SK-N-SH (cell line): ENCODE measurements at regions not wholly inside any gene's neighbourhood (a gene's known extent, or its start where the extent isn't known, plus 50 kb on each side); places are given as distances from the start of the nearest gene placed in this dataset.

ENCODE experiments used
- CTCF ChIA-PET: fragments of 300-600, 350-600 bp; formaldehyde crosslinking; extraction: SDS; loops from one replicate; lab custom pipeline; 2021; lab: Yijun Ruan, JAX
- POLR2A ChIA-PET: fragments of 350-600 bp; sonication (Branson Sonifier 250); formaldehyde crosslinking; extraction: SDS; loops from one replicate; lab custom pipeline; 2020; ENCODE audit warnings: antibody characterized with exemption, inconsistent platforms; lab: Yijun Ruan, JAX
- DNase-seq: peaks from one replicate; pipeline ENCODE4 v3.0.0; 2012
- H2AFZ ChIP-seq: fragments of 200-600 bp; sonication (generic); 2 replicates; pipeline ENCODE4 v1.8.1; 2016; ENCODE audit warnings: antibody characterized with exemption, mild to moderate bottlenecking, low read depth
- H3F3A ChIP-seq: fragments of 200-600 bp; sonication (generic); replicated peaks from 2 replicates; pipeline ENCODE3; 2016; ENCODE audit warnings: antibody characterized with exemption, mild to moderate bottlenecking; ENCODE audit not compliant: insufficient read depth
- H3K27ac ChIP-seq, 2 experiments: fragments of 200-500 bp in 1 of 2; fragments of 200-600 bp in 1 of 2; sonication (Bioruptor generic) in 1 of 2; sonication (generic), shearing (Covaris generic) in 1 of 2; 2 replicates each; pipeline versions ENCODE4 v1.5.1 to v1.6.1; 2014 to 2016; ENCODE audit warnings: low read depth in 2 of 2, inconsistent platforms in 1 of 2, low read length in 1 of 2, mild to moderate bottlenecking in 1 of 2, mixed read lengths in 1 of 2
- H3K27me3 ChIP-seq: fragments of 200-600 bp; sonication (generic), shearing (Covaris generic); 2 replicates; pipeline ENCODE4 v1.6.1; 2016; ENCODE audit warnings: mixed run types; ENCODE audit not compliant: insufficient read depth
- H3K36me3 ChIP-seq, 2 experiments: fragments of 200-500 bp in 1 of 2; fragments of 200-600 bp in 1 of 2; sonication (Bioruptor generic) in 1 of 2; sonication (generic) in 1 of 2; replicated peaks in 1 of 2; 2 replicates each; pipeline versions ENCODE3 to v1.5.1; 2014 to 2016; ENCODE audit warnings: low read length in 1 of 2, mild to moderate bottlenecking in 1 of 2; ENCODE audit not compliant: insufficient read depth in 2 of 2, control insufficient read depth in 1 of 2
- H3K4me1 ChIP-seq, 2 experiments: fragments of 200-500 bp in 1 of 2; fragments of 200-600 bp in 1 of 2; sonication (Bioruptor generic) in 1 of 2; sonication (generic), shearing (Covaris generic) in 1 of 2; 2 replicates each; pipeline versions ENCODE4 v1.5.1 to v1.6.1; 2014 to 2016; ENCODE audit warnings: low read depth in 1 of 2, low read length in 1 of 2, mixed run types in 1 of 2; ENCODE audit not compliant: insufficient read depth in 2 of 2, control insufficient read depth in 1 of 2
- H3K4me2 ChIP-seq: fragments of 200-600 bp; sonication (generic), shearing (Covaris generic); 2 replicates; pipeline ENCODE4 v1.6.1; 2017; ENCODE audit warnings: mixed run types
- H3K4me3 ChIP-seq, 2 experiments: fragments of 200-500 bp in 1 of 2; fragments of 200-600 bp in 1 of 2; sonication (Bioruptor generic) in 1 of 2; sonication (generic), shearing (Covaris generic) in 1 of 2; 2 replicates each; pipeline versions ENCODE4 v1.5.1 to v1.8.1; 2014 to 2016; ENCODE audit warnings: low read depth in 2 of 2, inconsistent platforms in 1 of 2, low read length in 1 of 2, mild to moderate bottlenecking in 1 of 2, mixed read lengths in 1 of 2, moderate library complexity in 1 of 2
- H3K79me2 ChIP-seq: fragments of 200-600 bp; sonication (generic); 2 replicates; pipeline ENCODE4 v1.8.1; 2017; ENCODE audit warnings: mild to moderate bottlenecking; ENCODE audit not compliant: insufficient read depth
- H3K9ac ChIP-seq: fragments of 200-600 bp; sonication (generic); 2 replicates; pipeline ENCODE4 v1.6.1; 2017; ENCODE audit warnings: mixed run types
- H3K9me2 ChIP-seq: fragments of 200-600 bp; sonication (generic); 2 replicates; pipeline ENCODE4 v1.6.1; 2017; ENCODE audit warnings: mixed run types
- H3K9me3 ChIP-seq: fragments of 200-600 bp; sonication (generic); 2 replicates; pipeline ENCODE4 v1.6.1; 2017; ENCODE audit warnings: mixed run types, mild to moderate bottlenecking, moderate library complexity
- H4K20me1 ChIP-seq: fragments of 200-600 bp; sonication (generic); 2 replicates; pipeline ENCODE4 v1.6.1; 2017; ENCODE audit warnings: mild to moderate bottlenecking, mixed run types; ENCODE audit not compliant: insufficient read depth
- CTCF ChIP-seq: fragments of 200-600 bp; sonication (generic); IDR thresholded peaks from 2 replicates; pipeline ENCODE4 v1.6.1; 2017; ENCODE audit warnings: antibody characterized with exemption, mild to moderate bottlenecking, moderate library complexity
- EZH2phosphoT487 ChIP-seq: fragments of 200-600 bp; sonication (generic); IDR thresholded peaks from 2 replicates; pipeline ENCODE4 v1.6.1; 2017; ENCODE audit warnings: low read depth, mixed run types, mild to moderate bottlenecking, antibody characterized with exemption, moderate library complexity, borderline replicate concordance
- FOSL2 ChIP-seq: IDR thresholded peaks from 2 replicates; pipeline ENCODE4 v1.4.0; 2012; ENCODE audit warnings: low read depth, mild to moderate bottlenecking, moderate library complexity, borderline replicate concordance
- FOXJ3 ChIP-seq: sonication (generic); formaldehyde crosslinking; IDR thresholded peaks from 2 replicates; pipeline ENCODE4 v1.5.1; 2020; ENCODE audit warnings: mild to moderate bottlenecking, missing genetic modification reagents
- GATA2 ChIP-seq: sonication (generic); formaldehyde crosslinking; IDR thresholded peaks from 2 replicates; pipeline ENCODE4 v1.5.0; 2020; ENCODE audit warnings: mild to moderate bottlenecking, missing genetic modification reagents
- IRF3 ChIP-seq: fragments of 150-350 bp; IDR thresholded peaks from 2 replicates; pipeline ENCODE4 v1.6.1; 2016; ENCODE audit warnings: mild to moderate bottlenecking, low read depth, low read length
- JUND ChIP-seq: IDR thresholded peaks from 2 replicates; pipeline ENCODE4 v1.4.0; 2012
- MXI1 ChIP-seq: IDR thresholded peaks from 2 replicates; pipeline ENCODE4 v1.6.1; 2012; ENCODE audit warnings: mild to moderate bottlenecking, low read depth, low read length, improper control_type of control experiment
- PBX3 ChIP-seq: IDR thresholded peaks from 2 replicates; pipeline ENCODE4; 2012
- RAD21 ChIP-seq: IDR thresholded peaks from 2 replicates; pipeline ENCODE4 v1.6.1; 2012; ENCODE audit warnings: mild to moderate bottlenecking, low read length
- REST ChIP-seq: IDR thresholded peaks from 2 replicates; pipeline ENCODE4 v1.6.1; 2012; ENCODE audit warnings: mild to moderate bottlenecking, low read depth, low read length, moderate library complexity
- RFX5 ChIP-seq: IDR thresholded peaks from 2 replicates; pipeline ENCODE4 v1.6.1; 2012; ENCODE audit warnings: mild to moderate bottlenecking, improper control_type of control experiment, low read length
- SMC3 ChIP-seq: IDR thresholded peaks from 2 replicates; pipeline ENCODE4 v1.6.1; 2012; ENCODE audit warnings: low read depth, low read length, improper control_type of control experiment
- TAF1 ChIP-seq: IDR thresholded peaks from 2 replicates; pipeline ENCODE4 v1.6.1; 2012; ENCODE audit warnings: low read depth, mild to moderate bottlenecking, low read length, moderate library complexity, borderline replicate concordance
- TEAD4 ChIP-seq: IDR thresholded peaks from 2 replicates; pipeline ENCODE4 v1.4.0; 2012; ENCODE audit warnings: mild to moderate bottlenecking, borderline replicate concordance; ENCODE audit not compliant: insufficient read depth
- WGBS: methylation state at CpG from one replicate; pipeline ENCODE4 v1.1.6; 2017; ENCODE audit warnings: low lambda C conversion rate; 5-methylcytosine and 5-hydroxymethylcytosine counted together

- peak; percentile 58 for DNase-seq
- H3F3A ChIP-seq: no peaks in the 10 kb centered on the region
- ChIA-PET POLR2A (no interaction called here), CTCF (interaction anchor here (1.1 to 1.8 kb wide), 3 partner anchors 9 to 176 kb away, joined by 3 to 5 read pairs (median 4); no protein-coding TSS in a partner anchor)
- no peak overlapping the region; a peak in 1 of 4 replicates for H3K4me3 ChIP-seq
- no peak overlapping the region for H3K4me2 ChIP-seq
- H3K9me3 ChIP-seq: no peaks in the 10 kb centered on the region
- no peaks in the 10 kb centered on the region for H3K79me2 ChIP-seq
- 37% methylated on average over 7 of the region's 10 CpGs for WGBS
- TF ChIP-seq SMC3: peak; percentile 43
- no peak for TF ChIP-seq JUND
- no peak for TF ChIP-seq RFX5
- TF ChIP-seq CTCF: peak; percentile 48
- no peak for TF ChIP-seq TEAD4
- TF ChIP-seq FOSL2: no peak
- peak; percentile 63 for TF ChIP-seq RAD21
- no peak for TF ChIP-seq FOXJ3 (CRISPR knock-in tag)
- TF ChIP-seq PBX3: no peak
- TF ChIP-seq MXI1: no peak
- H3K4me1 ChIP-seq: no peaks in the 10 kb centered on the region; a peak in 1 of 4 replicates
- H4K20me1 ChIP-seq: no peaks in the 10 kb centered on the region
- H3K9me2 ChIP-seq: no peaks in the 10 kb centered on the region
- no peak overlapping the region for H2AFZ ChIP-seq
- no peaks in the 10 kb centered on the region for H3K36me3 ChIP-seq
- no peaks in the 10 kb centered on the region; the same call in 1 of the 2 replicates for H3K27me3 ChIP-seq
- H3K27ac ChIP-seq: no peak overlapping the region
- no peak overlapping the region for H3K9ac ChIP-seq
Measured at GRCh38 chr20:47854687-47855212, 69.5 kb upstream of the SULF2 start.

GRCh38 chr20:47851774-47852173 lies 66.5 kb upstream of the SULF2 start:
- no peak overlapping the region for H2AFZ ChIP-seq
- no peaks in the 10 kb centered on the region for H3K79me2 ChIP-seq
- no peaks in the 10 kb centered on the region; the same call in 1 of the 2 replicates for H3K27me3 ChIP-seq
- H3K4me2 ChIP-seq: no peak overlapping the region
- H3K4me3 ChIP-seq: no peak overlapping the region
- H3K27ac ChIP-seq: no peak overlapping the region
- DNase-seq: no peak
- no peaks in the 10 kb centered on the region for H3K36me3 ChIP-seq
- H3K9me2 ChIP-seq: no peaks in the 10 kb centered on the region
- no peaks in the 10 kb centered on the region for H3F3A ChIP-seq
- ChIA-PET POLR2A (no interaction called here), CTCF (interaction anchor here (1.4 kb wide), 1 partner anchor 188 kb away, joined by 4 read pairs; no protein-coding TSS in a partner anchor)
- no peaks in the 10 kb centered on the region for H4K20me1 ChIP-seq
- 48% methylated on average over 7 of the region's 7 CpGs for WGBS
- H3K9ac ChIP-seq: no peak overlapping the region
- no peaks in the 10 kb centered on the region for H3K9me3 ChIP-seq
- H3K4me1 ChIP-seq: no peaks in the 10 kb centered on the region
- TF ChIP-seq PBX3 (no peak), IRF3 (no peak), TAF1 (no peak), CTCF (no peak), JUND (no peak), EZH2phosphoT487 (no peak), REST (no peak), GATA2 (no peak)
